Thyroid gland (tissue), 4 donors: ENCODE measurements at regions not wholly inside any gene's neighbourhood (a gene's known extent, or its start where the extent isn't known, plus 50 kb on each side); places are given as distances from the start of the nearest gene placed in this dataset.
"Not testable (repeated sequence)": the region's sequence is repeated elsewhere in the genome, so short reads cannot be mapped to it uniquely, and the experiment has no call there.

Experiments used
- CTCF ChIP-seq, 6 experiments: fragments of 200-600 bp in 3 of 6; fragments of 450-650 bp in 3 of 6; sonication (generic) in 3 of 6; IDR thresholded peaks; one replicate each; pipeline ENCODE4 v1.5.1; 2016 to 2019; ENCODE audit warnings: antibody characterized with exemption in 6 of 6, mild to moderate bottlenecking in 2 of 6, inconsistent platforms in 1 of 6, moderate library complexity in 1 of 6
- POLR2A ChIP-seq, 2 donors: fragments of 450-650 bp; IDR thresholded peaks; one replicate each; pipeline ENCODE4 v1.6.1; 2017; ENCODE audit warnings: antibody characterized with exemption in 2 of 2, mild to moderate bottlenecking in 2 of 2, moderate library complexity in 1 of 2

GRCh38 chr20:25898663-25899062, 202.0 kb upstream of the ZNF337 start:
- not testable (repeated sequence) for TF ChIP-seq CTCF, POLR2A (IDR thresholded peaks at IDR 0.05)
